Caki2 (cell line): ENCODE measurements at regions not wholly inside any gene's neighbourhood (a gene's known extent, or its start where the extent isn't known, plus 50 kb on each side); places are given as distances from the start of the nearest gene placed in this dataset.
A peak's percentile ranks its signal among the peaks of the same experiment; 100 is the strongest.

ENCODE experiments used
- DNase-seq: peaks from one replicate; pipeline ENCODE4 v3.0.0-alpha.2; 2015; ENCODE audit warnings: low read depth
- in situ Hi-C: cut with HindIII; loops from 2 replicates; pipeline ENCODE4 v1.10.0; 2016; ENCODE audit warnings: low sequenced_read_pairs, low pct_unique_long_range_greater_than_20kb, mixed read lengths

GRCh38 chr2:18186816-18187613, 308.5 kb downstream of the KCNS3 start:
- in situ Hi-C loops: no loop called here

DNA sequence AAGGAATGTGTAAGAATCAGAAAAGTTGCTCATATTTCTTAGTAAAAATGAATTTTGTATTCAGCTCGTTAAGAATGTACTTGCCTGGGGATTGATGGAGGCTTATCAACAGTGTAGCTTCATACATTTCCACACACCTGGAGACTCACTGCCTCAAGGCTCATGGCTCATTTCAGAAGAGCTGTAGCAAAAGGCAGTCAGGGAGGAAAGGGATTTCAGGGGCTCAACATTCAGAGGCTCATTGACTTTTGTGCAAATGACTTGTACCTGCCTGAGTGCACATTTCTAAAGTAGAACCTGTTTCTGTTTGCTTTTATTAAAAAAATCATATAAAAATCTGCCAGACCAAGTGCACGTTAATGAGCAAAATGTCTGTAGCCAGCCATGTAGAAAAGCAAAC, 304.4 kb downstream of the KCNS3 start:
- in situ Hi-C loops: no loop called here
- no peak for DNase-seq

More at GRCh38 chr2:18186816-18187613, 308.5 kb downstream of the KCNS3 start:
- no peak for DNase-seq

DNA sequence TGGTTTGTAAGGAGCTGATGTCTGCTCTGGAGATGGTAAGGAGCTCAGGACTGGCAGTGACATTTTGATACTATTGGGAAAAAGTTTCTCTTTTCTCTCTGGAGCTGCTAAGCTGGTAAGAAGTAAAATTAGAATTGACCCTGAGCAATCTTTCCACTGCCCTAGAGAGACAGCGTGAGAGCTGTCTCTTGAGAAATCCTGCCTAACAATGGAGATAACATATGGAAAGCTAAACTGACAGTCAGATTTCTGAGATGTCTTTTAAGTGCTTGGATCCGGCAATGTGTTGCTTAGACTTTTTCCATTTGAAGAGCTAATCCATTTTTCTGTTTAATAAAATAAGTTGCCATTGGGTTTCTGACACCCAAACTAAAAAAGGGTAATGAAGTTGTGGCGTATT, 302.4 kb downstream of the KCNS3 start:
- no peak for DNase-seq
- in situ Hi-C loops: no loop called here

DNA sequence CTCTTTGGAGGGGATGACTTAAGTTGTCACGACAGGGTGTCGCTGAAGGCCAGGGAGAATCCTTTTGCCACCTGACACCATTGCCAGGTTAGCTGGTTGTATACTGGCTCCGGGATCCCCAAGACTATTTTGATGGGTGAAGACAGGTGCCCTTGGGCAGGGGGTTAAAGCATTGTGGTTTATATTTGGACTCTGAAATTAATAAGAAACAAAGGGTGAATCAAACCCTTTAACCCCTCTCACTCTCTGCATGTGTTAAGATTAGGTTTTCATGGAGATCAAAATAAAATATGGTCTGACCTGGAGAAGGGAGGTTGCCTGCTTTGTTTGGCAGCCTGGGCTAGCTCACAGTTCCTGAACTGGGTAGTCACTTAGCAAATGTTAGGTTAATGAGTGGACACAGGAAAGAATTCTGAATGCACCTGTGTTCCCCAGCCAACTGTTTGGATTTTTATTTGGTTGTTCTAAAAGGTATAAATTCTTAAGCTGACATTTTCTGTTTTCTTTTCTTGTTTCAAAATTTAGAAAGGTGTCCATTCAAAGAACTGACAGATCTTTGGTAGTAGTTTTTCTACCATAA, 301.7 kb downstream of the KCNS3 start:
- DNase-seq: no peak
- in situ Hi-C loops: no loop called here

GRCh38 chr2:18178736-18179349, 300.4 kb downstream of the KCNS3 start:
- peak; percentile 34 for DNase-seq
- in situ Hi-C loops: no loop called here

GRCh38 chr2:18176679-18177215, 298.3 kb downstream of the KCNS3 start:
- in situ Hi-C loops: no loop called here
- no peak for DNase-seq

DNA sequence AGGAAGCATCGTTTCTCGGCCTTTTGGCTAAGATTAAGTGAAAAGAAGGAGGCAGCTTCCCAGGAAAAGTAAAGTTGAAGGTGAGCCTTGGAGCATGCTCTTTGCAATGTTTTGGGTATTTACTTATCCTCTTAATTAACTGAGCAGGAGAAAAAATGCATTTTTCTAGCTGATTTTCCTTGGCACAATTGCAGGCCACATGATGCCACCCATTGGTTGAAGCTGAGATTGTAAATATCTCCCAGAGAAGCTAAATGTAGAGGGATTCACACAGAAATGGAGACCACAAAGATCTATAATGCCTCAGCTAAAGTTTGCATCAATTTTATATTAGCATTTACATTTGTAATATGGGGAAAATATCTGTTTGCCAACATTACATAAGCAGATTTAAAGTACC, 294.1 kb downstream of the KCNS3 start:
- in situ Hi-C loops: no loop called here
- no peak for DNase-seq

DNA sequence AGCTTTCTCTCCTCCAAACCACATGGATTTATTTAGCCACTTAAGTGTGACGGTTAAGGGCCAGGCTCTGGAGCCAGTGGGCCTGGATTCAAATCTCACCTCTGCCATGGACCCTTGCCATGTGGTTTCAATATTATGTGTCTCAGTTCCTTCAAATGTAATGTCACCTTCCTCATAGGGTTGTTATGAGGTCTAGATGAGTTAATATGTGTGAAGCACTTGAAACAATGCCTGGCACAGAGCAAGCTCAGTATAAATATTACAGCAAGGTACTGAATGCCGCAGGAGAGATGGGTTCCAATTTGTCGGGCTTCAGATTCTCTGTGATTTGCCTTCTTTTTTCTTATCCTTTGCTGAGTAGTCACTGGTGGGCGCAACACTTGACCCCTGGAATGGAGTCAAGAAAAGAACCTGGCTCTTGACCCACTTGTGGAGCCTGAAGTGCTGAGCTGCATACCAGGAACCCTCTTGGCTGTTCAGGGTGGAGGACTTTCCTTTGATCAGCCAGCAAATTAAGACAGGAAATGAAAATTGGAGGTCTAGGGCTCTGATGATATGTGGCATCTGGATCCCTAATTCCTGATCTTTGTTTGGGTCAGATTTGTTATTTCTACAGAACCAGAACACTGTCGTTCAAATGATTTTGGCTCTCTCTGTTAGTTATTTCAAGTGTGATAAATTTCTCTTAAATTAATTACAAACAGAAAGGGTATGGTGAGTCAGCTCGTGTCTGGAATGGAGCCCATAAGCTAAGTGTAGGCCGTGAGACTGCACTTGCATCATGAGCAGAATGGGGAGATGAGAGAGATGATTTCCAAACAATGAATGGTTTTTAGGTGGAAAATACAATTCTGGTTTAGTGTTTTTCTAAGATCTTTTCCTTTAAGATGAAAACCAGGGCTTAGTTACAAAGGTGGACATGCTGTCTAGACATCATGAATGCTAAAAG, 293.0 kb downstream of the KCNS3 start:
- in situ Hi-C loops: no loop called here
- no peak for DNase-seq

- no peak for DNase-seq
- in situ Hi-C loops: no loop called here
Observed at GRCh38 chr2:18170642-18171041, 292.2 kb downstream of the KCNS3 start.

DNA sequence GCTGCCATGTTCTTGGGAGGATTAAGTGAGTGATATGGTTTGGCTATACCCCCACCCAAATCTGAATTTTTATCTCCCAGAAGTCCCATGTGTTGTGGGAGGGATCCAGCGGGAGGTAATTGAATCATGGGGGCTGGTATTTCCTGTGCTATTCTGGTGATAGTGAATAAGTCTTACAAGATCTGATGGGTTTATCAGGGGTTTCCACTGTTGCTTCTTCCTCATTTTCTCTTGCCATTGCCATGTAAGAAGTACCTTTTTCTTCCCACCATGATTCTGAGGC, 291.4 kb downstream of the KCNS3 start:
- no peak for DNase-seq
- in situ Hi-C loops: no loop called here

DNA sequence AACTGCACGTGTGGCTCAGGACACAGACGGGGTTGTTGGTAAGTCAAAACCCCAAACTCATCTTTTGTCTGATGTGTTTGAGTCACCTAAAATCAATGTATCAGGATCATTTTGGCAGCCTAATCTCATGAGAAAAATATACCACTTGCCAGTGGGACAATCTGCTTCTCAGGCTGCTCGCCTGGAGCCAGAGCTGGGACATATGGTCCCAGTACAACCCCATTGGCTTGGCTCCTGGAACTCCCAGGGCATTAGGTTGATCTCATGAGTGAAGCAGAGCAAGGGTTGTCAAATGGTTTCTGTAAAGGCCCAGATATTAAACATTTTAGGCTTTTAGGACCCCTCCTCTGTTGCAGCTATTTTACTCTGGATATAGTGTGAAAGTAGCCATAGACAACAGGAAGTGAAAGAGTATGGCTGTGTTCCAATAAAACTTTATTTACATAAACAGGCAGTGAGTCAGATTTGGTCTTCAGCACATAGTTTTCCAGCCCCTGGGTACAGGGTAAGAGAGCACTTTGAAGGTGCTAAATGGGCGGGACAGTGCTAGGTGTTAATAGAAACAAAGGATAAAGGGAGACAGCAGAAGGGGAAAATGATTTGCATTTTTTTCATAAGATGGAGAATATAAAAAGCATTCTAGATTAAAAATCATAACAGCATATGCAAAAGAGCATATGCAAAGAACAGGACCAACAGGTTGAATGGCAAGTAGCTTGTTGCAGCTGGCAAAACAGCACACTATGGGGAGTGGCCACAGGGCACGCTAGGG, 290.8 kb downstream of the KCNS3 start:
- DNase-seq: no peak

DNA sequence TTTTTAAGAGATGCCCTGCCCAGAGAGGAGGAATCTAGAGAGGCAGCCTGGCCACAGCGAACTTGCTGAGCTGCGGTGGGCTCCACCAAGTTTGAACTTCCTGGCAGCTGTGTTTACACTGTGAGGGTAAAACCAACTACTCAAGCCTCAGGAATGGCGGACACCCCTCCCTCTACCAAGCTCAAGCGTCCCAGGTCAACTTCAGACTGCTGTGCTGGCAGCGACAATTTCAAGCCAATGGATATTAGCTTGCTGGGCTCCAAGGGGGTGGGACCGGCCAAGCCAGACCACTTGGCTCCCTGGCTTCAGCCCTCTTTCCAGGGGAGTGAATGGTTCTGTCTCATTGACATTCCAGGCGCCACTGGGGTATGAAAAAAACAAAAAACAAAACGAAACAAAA, 289.4 kb downstream of the KCNS3 start:
- in situ Hi-C loops: no loop called here
- no peak for DNase-seq

More for the DNA sequence above, 290.8 kb downstream of the KCNS3 start:
- in situ Hi-C loops: no loop called here

GRCh38 chr2:18161681-18162080, 283.2 kb downstream of the KCNS3 start:
- DNase-seq: no peak
- in situ Hi-C loops: no loop called here

GRCh38 chr2:18159896-18160295, 281.4 kb downstream of the KCNS3 start:
- DNase-seq: no peak
- in situ Hi-C loops: no loop called here

- DNase-seq: no peak
- in situ Hi-C loops: no loop called here
Observed at GRCh38 chr2:18156421-18156820, 278.0 kb downstream of the KCNS3 start.

GRCh38 chr2:18156002-18156401, 277.5 kb downstream of the KCNS3 start:
- no peak for DNase-seq
- in situ Hi-C loops: no loop called here

DNA sequence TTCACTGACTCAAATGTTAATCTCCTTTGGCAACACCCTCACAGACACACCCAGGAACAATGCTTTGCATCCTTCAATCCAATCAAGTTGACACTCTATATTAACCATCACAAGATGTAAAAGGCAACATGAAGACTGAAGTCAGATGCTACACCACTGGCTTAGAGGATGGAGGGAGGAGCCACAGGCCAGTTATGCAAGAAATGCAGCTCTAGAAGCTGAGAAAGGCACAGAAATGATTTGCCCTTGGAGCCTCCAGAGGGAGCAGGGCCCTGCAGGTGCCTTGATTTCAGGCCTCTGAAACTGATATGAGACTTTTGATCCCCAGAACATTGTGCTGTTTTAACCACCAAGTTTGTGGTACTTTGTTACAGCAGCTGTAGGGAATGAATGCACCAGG, 276.3 kb downstream of the KCNS3 start:
- in situ Hi-C loops: no loop called here
- no peak for DNase-seq

DNA sequence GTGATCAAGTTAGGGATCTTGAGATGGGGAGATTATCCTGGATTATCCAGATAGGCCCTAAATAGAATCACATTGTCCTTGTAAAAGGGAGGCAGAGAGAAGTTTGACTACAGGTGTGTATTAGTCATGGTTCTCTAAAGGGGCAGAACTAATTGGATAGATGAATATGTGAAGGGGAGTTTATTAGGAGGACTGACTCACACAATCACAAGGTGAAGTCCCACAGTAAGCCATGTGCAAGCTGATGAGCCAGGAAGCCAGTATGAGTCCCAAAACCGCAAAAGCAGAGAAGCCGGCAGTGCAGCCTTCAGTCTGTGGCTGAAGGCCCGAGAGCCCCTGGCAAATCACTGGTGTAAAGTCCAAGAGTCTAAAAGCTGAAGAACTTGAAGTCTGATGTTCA, 275.8 kb downstream of the KCNS3 start:
- DNase-seq: no peak
- in situ Hi-C loops: no loop called here
